ENCODE measurements at regions not wholly inside any gene's neighbourhood (a gene's known extent, or its start where the extent isn't known, plus 50 kb on each side); places are given as distances from the start of the nearest gene placed in this dataset.

GRCh38 chr10:128723631-128724205, 597.5 kb upstream of the MKI67 start:
- DNase-seq: no peak

DNA sequence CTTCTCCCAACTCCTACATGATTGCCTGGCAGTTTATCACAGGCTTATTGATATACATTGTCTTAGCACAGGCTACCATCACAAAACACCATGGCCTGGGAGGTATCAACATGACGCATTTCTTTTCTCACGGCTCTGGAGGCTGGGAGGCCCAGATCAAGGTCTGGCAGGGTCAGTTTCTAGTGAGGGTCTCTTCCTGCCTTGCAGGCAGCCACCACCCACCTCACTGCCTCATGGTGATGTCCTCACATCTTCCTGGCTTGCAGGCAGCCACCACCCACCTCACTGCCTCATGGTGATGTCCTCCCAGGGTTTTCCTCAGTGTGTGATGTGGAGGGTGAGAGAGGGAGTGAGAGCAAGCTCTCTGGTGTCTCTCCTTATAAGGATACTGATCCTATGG, 599.3 kb upstream of the MKI67 start:
- DNase-seq: no peak

GRCh38 chr10:128727114-128727513, 600.9 kb upstream of the MKI67 start:
- DNase-seq: no peak

- no peak for DNase-seq
These were observed 603.7 kb upstream of the MKI67 start for GRCh38 chr10:128729910-128730420.

DNA sequence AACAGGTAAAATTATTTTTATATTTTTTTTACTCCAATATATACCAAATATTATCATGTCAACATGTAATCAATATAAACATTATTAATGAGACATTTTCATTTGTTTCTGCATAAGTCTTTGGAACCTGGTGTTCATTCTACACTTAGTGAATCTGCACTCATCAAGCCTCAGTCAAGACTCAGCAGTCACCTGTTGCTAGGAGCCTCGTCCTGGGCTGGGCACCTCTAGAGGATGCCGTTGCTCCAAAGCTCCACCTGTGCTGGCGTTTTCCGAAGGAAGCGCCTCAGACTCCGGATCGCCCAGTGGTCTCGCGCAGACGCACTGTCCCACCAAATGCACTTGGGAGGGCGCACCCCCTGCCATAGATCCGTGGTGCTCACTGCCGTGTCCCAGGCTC, 604.7 kb upstream of the MKI67 start:
- DNase-seq: no peak

- no peak for DNase-seq
These were observed 607.9 kb upstream of the MKI67 start for GRCh38 chr10:128734161-128734560.

DNA sequence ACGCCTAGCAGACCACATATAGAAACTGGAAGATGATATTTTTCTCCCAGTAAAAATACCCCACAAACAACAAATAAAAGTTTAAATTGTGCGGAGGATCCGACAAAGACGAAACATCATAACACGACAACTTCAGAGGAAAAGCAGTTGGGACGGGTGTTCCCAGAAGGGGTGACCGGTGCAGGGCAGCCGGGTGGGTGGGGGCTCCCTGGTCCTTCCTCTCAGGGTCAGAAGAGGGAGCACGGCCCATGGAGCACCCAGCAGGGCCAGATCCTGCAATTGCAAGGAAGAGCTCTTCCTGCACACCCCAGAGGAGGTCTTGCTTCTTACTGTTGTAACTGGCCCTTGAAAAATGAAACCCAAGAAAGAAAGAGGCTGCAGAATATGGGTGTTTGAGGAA, 608.5 kb upstream of the MKI67 start:
- no peak for DNase-seq

- DNase-seq: no peak
These were observed 609.8 kb upstream of the MKI67 start for GRCh38 chr10:128735996-128736395.

DNA sequence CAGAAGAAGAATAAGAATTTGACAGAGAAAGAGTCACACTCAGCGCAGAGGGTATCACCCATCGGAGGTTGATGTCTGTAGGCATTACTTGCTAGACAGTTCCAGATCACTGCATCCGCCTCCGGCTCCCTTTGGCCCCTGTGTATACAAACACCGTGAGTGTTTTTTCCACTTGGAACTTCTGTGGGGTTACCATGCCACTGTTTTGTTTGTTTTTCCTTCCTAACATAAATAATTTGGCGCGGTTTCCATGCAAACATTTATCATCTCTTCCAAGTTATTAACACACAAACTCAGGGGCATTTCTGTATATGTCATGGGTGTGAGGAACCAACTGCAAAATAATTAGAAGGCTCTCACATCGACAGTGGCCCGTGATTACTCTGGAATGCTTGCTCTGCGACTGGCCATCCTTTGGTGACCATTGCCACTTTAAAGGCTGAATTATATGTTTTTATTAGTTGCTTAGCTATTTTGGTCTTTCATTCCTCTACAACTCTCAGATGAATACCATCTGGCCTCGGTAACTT, 612.2 kb upstream of the MKI67 start:
- DNase-seq: no peak

DNA sequence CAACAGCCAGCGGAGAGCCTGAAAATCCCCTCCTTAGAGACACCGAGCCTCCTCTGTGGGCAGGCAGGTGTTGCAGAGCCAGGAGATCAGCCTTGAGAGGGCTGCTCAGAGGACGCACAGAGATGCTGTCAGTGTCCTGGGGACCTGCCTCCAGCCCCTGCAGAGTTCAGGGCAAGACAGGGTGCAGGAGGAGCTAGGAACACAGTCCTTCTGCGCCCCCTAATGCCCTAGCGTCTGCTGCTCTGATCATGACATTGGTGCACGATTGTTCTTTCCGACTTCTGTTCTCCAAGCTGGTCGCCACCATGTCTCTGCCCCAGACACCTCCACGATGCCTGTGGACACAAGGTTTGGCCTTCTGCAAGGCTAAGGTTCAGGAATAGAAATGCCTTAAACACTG, 613.7 kb upstream of the MKI67 start:
- no peak for DNase-seq

- no peak for DNase-seq
These were observed 615.0 kb upstream of the MKI67 start for GRCh38 chr10:128741180-128741579.

- DNase-seq: no peak
These were observed 615.5 kb upstream of the MKI67 start for GRCh38 chr10:128741680-128742079.

DNA sequence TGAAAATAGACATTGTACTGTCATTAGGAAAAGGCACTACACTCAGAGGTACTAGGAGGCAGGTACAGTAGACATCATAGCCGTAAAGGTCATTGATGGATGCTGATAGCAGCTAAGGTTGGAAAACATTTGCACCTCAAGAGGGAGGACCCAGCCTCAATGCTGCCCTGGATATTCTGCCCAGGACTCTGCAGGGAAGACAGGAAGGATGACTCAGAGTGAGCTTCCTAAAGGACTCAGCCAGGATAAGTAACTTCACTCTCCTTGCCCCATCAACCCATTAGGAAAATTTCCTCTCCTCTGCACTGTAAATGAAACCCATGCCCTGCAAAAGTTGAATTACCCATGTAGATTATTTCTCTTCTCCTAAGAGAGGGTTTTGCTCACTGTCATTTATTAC, 617.9 kb upstream of the MKI67 start:
- DNase-seq: no peak

- DNase-seq: no peak
These were observed 618.6 kb upstream of the MKI67 start for GRCh38 chr10:128744811-128745305.

DNA sequence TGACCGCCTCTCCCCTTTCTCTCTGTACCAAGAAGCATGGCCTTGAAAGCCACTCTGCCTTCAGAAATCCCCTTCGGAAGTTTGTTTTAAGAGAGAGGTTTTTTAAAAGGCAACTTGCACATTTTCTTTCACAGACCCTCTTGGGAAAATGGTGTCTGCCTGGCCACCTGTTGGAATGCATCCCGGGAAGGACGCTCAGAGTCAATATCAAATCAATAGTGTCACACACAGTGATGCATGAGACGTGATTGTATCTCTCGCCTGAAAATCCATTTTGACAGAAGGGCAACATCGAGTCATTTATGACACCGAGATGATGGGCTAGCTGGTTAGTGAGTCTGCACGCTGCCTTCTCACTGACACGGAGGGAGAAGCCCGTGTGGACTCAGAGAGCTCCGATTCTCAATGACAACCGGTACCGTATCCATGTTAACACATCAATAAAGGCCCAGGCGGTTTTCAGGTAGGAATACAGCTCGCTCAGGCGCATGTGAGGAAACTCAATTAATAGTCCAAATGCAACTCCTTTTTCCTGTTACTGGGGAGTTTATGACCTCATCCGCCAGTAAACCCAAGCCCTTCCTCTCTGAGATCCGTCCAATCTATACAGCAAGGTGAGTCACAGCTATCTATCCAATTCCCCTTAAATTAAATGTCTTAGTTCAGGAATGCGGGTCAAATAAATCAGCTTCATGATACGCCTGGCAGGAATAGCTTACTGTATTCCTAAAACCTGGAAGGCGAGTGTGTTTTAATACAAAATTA, 621.5 kb upstream of the MKI67 start:
- no peak for DNase-seq

GRCh38 chr10:128751284-128751683, 625.1 kb upstream of the MKI67 start:
- peak; percentile 59 for DNase-seq

- no peak for DNase-seq
These were observed 625.6 kb upstream of the MKI67 start for GRCh38 chr10:128751851-128752250.

DNA sequence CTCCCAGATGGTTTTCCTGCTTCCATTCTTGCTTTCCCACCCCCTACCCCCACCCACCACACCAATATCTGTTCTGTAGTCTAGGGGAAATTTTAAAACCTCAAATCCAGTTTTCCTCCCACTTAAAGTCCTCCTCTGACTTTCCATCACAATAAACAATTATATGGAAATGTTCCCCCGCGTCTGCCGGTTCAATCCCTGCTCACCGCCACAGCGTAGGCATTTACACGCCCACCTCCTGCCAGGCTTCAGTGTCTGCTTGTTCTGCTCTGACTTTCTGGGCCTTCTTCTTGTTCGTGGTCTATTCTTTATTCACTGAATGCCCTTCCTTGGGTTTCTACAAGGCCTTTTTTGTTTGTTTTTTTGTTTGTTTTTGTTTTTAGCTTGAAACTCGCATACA, 633.0 kb upstream of the MKI67 start:
- DNase-seq: no peak

- no peak for DNase-seq
These were observed 637.4 kb upstream of the MKI67 start for GRCh38 chr10:128763588-128763987.

DNA sequence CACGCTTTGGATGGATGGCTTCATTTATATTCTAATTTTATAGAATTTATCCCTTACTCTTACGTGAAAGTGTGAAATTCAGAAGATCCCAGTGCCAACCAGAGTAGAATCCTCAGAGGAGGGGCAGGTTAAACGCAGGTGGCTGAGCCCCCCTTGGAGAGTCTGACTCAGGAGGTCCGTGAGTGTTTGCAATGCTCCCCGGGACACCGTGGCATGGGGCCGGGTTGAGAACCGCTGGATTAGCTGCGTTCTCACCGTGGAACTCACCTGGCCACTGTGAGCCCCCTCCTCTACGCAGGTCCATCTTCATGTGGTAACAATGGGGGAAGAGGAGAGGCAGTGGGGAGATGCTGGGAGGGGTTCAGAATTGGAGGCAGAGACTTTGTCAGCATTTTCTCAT, 638.0 kb upstream of the MKI67 start:
- no peak for DNase-seq

DNA sequence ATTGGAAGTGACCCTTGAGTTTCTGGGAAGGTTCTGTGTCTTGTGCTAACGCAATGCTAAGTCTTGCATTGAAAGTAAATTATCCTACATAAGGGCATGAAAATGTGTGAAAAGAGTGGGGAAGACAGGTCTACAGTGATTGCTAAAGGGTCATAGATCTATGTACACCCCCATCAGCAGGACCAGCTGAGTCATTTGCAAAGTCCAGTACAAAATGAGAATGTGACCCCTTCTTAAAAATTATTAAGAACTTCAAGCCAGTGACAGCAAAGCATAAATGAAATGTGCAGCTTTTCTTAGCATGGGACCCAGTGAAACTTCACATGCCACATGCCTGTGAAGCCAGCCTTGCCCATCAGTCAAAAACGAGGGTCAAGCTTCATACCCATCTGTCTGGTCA, 640.7 kb upstream of the MKI67 start:
- DNase-seq: no peak

DNA sequence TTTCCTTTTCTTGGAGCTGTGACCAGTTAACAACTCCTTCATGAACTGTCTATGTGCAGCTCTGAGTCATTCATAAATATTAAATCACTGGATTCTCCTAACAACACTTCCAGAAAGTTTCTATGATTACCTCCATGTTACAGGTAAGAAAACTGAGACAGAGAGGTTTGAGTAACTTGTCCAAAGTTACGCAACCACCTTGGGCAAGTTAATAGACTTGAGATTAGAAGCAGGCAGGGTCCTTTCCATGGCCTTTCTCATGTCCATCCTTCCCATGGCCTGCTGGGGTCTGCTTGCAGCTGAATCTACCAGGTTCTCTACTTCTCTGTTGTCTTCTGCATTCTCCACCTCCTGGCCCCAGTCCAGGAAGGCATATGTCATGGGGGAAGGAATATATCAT, 648.8 kb upstream of the MKI67 start:
- DNase-seq: no peak

DNA sequence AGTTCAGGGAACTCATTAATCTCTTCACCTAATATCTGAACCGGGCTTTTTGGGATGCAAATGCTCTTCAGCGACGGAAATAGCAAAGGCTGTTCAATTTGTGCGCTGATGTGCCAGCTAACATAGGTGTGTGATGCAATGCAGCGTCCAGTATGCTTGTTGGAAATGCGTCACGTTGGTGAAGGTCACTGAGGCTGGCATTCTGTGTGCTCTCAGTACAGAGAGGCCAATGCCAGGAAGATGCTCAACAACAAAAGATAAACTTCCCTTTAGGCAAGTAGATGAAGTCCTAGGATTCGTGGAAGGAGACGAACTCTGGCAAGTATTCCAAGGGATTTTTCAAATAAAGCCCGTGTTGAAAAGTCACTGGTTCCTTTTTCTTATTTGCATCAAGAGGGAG, 649.5 kb upstream of the MKI67 start:
- no peak for DNase-seq

DNA sequence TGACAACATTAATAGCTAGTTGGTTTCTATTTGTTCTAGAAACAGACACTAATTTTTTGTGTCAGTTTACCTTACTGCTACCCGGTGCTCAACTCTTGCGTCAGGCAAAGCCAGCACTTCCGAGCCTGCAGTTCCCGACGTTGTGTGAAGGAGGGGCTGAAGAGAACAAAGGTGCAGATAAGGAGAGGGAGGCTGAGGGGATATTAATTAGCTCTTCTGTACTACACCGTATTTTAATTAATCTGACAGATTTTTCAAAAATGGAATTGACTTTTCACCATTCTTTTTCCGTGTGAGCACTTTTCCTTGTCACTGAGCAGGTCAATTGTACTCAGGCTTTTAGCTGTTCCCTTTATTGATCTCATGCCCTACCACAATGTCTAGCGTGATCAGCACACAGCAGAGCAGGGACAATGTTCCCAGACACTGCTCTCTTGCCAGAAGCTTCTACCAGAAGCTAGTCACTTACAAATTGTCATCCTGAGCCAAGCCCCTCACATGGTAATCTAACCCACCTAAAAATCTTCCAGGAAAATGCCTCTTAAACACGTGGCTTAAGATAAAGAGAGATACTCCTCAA, 650.5 kb upstream of the MKI67 start:
- DNase-seq: no peak

Data from left hindlimb (tissue), 1 donor.